ENCODE measurements at regions not wholly inside any gene's neighbourhood (a gene's known extent, or its start where the extent isn't known, plus 50 kb on each side); places are given as distances from the start of the nearest gene placed in this dataset.

- no peak overlapping the region for H2AFZ ChIP-seq (ENCODE audit: control insufficient read depth, low read depth, low read length)
- ChIA-PET SMC1A (ENCODE audit: uncharacterized antibody, unreplicated experiment) (interaction anchor here (0.7 to 0.8 kb wide), 2 partner anchors 16 to 34 kb away, joined by 3 read pairs; no protein-coding TSS in a partner anchor), CTCF (no interaction called here), POLR2A (interaction anchor here (1.6 kb wide), 1 partner anchor 15 kb away, joined by 4 read pairs; no protein-coding TSS in a partner anchor), RAD21 (ENCODE audit: unreplicated experiment) (interaction anchor here (0.5 kb wide), 1 partner anchor 381 kb away, joined by 3 read pairs; no protein-coding TSS in a partner anchor)
- in situ Hi-C loops (cut with MboI) = no loop called here
- H3K4me2 ChIP-seq (ENCODE audit: control insufficient read depth, insufficient read depth) = no peak overlapping the region
- H3K9me3 ChIP-seq (replicated peaks; ENCODE audit: control insufficient read depth, insufficient read depth, low read length) = no peaks in the 10 kb centered on the region
- H3K27ac ChIP-seq (ENCODE audit: control insufficient read depth, insufficient read depth) = no peak overlapping the region
- FAIRE-seq = no peak
- DNase-seq (ENCODE audit: low read depth, low spot score) = no peak
- no TSS peak for BruUV-seq (replicated peaks)
- no peak overlapping the region for H3K9ac ChIP-seq (ENCODE audit: control insufficient read depth, insufficient read depth, low read length)
- no peaks in the 10 kb centered on the region for H3K36me3 ChIP-seq (ENCODE audit: control insufficient read depth in 2 of 2, insufficient read depth in 2 of 2, low read length in 1 of 2)
- no peaks in the 10 kb centered on the region for H4K20me1 ChIP-seq (ENCODE audit: control insufficient read depth, insufficient read depth)
- H3K4me1 ChIP-seq (ENCODE audit: control insufficient read depth, insufficient read depth, low read length) = no peaks in the 10 kb centered on the region
- no peak for TF ChIP-seq MTA2 (IDR thresholded peaks at IDR 0.05; ENCODE audit: low read depth)
- TF ChIP-seq POLR2A (IDR thresholded peaks at IDR 0.05; ENCODE audit: low read depth, low read length) = no peak
- no peak for TF ChIP-seq E4F1 (IDR thresholded peaks at IDR 0.05; ENCODE audit: borderline replicate concordance, partially characterized antibody)
- TF ChIP-seq GATAD2B (conservative IDR thresholded peaks at IDR 0.05; ENCODE audit: low read depth) = no peak
- no peak for TF ChIP-seq ZNF384 (IDR thresholded peaks at IDR 0.05; ENCODE audit: borderline replicate concordance, low read depth, low read length)
- no peak for TF ChIP-seq HCFC1 (IDR thresholded peaks at IDR 0.05; ENCODE audit: low read length)
- TF ChIP-seq SREBF2 (IDR thresholded peaks at IDR 0.05; ENCODE audit: low read length) = no peak
- TF ChIP-seq CBX5 (IDR thresholded peaks at IDR 0.05; ENCODE audit: low read depth) = no peak
- no peak for TF ChIP-seq RELA (IDR thresholded peaks at IDR 0.05; ENCODE audit: borderline replicate concordance, partially characterized antibody)
- no peak for TF ChIP-seq EED (IDR thresholded peaks at IDR 0.05; ENCODE audit: low read depth)
- TF ChIP-seq ATF7 (IDR thresholded peaks at IDR 0.05; ENCODE audit: low read depth) = no peak
- TF ChIP-seq REST (IDR thresholded peaks at IDR 0.05; ENCODE audit: low read depth, low read length) = no peak
- TF ChIP-seq ATF3 (IDR thresholded peaks at IDR 0.05; ENCODE audit: borderline replicate concordance, extremely low read depth, low read depth, low read length) = no peak
- TF ChIP-seq FOXM1 (IDR thresholded peaks at IDR 0.05; ENCODE audit: low read depth, low read length) = no peak
- no peak overlapping the region for H3K4me3 ChIP-seq
- no peak for ATAC-seq
- 0% methylated on average over 1 of the region's 1 CpG for WGBS (ENCODE audit: insufficient coverage, insufficient replicate concordance, low lambda C conversion rate, missing lambda C conversion rate)
- H3K79me2 ChIP-seq (ENCODE audit: control insufficient read depth, insufficient read depth, low read length) = no peaks in the 10 kb centered on the region
- no peaks in the 10 kb centered on the region for H3K27me3 ChIP-seq (replicated peaks in 1 of 2; ENCODE audit: control insufficient read depth in 2 of 2, insufficient read depth in 2 of 2, low read length in 1 of 2)
- intact Hi-C loops (cut with micrococcal nuclease; ENCODE audit: unreplicated experiment) = no loop called here
Observed at GRCh38 chr1:212544110-212544509, 64.5 kb upstream of the ATF3 start.
